HCT116 (cell line): ENCODE measurements at regions not wholly inside any gene's neighbourhood (a gene's known extent, or its start where the extent isn't known, plus 50 kb on each side); places are given as distances from the start of the nearest gene placed in this dataset.
"Not testable (repeated sequence)": the region's sequence is repeated elsewhere in the genome, so short reads cannot be mapped to it uniquely, and the experiment has no call there.

Source experiments
- FOSL1 ChIP-seq: IDR thresholded peaks from 2 replicates; pipeline ENCODE4 v1.6.1; 2012; ENCODE audit warnings: low read depth
- POLR2A ChIP-seq: IDR thresholded peaks from 2 replicates; pipeline ENCODE4 v1.7.0; 2011; ENCODE audit warnings: borderline replicate concordance; ENCODE audit not compliant: insufficient read depth, insufficient read length; ENCODE audit errors: extremely low read depth
- POLR2AphosphoS5 ChIP-seq: IDR thresholded peaks from 2 replicates; pipeline ENCODE4 v1.6.1; 2011; ENCODE audit warnings: mild to moderate bottlenecking, low read depth, low read length, moderate library complexity
- SRF ChIP-seq: IDR thresholded peaks from 2 replicates; pipeline ENCODE4 v1.6.1; 2012; ENCODE audit warnings: low read depth
- TF ChIP-seq, protein P1 (sequence below), 3 experiments: fragments of 200-600 bp in 1 of 3; sonication (generic) in 1 of 3; IDR thresholded peaks in 2 of 3; conservative IDR thresholded peaks in 1 of 3; 2 replicates each; pipeline ENCODE4 v1.5.1; 2012 to 2017; ENCODE audit warnings: low read depth in 2 of 3, low read length in 2 of 3, antibody characterized with exemption in 1 of 3, borderline replicate concordance in 1 of 3, control low read depth in 1 of 3, mild to moderate bottlenecking in 1 of 3, mixed read lengths in 1 of 3, mixed run types in 1 of 3, moderate library complexity in 1 of 3; ENCODE audit not compliant: insufficient read depth in 1 of 3
- TF ChIP-seq, protein P2 (sequence below): IDR thresholded peaks from 2 replicates; pipeline ENCODE4 v1.6.1; 2012; ENCODE audit warnings: low read depth
- TF ChIP-seq, protein P3 (sequence below): IDR thresholded peaks from 2 replicates; pipeline ENCODE4 v1.6.1; 2012
- TF ChIP-seq, protein P4 (sequence below): IDR thresholded peaks from 2 replicates; pipeline ENCODE4 v1.6.1; 2012

DNA sequence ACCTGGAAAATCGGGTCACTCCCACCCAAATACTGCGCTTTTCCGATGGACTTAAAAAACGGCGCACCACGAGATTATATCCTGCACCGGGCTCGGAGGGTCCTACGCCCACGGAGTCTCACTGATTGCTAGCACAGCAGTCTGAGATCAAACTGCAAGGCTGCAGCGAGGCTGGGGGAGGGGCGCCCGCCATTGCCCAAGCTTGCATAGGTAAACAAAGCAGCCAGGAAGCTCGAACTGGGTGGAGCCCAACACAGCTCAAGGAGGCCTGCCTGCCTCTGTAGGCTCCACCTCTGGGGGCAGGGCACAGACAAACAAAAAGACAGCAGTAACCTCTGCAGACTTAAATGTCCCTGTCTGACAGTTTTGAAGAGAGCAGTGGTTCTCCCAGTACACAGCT lies 226.5 kb upstream of the RGMB start:
- not testable (repeated sequence) for TF ChIP-seq POLR2A, FOSL1, POLR2AphosphoS5, SRF
- TF ChIP-seq, protein P1, sequence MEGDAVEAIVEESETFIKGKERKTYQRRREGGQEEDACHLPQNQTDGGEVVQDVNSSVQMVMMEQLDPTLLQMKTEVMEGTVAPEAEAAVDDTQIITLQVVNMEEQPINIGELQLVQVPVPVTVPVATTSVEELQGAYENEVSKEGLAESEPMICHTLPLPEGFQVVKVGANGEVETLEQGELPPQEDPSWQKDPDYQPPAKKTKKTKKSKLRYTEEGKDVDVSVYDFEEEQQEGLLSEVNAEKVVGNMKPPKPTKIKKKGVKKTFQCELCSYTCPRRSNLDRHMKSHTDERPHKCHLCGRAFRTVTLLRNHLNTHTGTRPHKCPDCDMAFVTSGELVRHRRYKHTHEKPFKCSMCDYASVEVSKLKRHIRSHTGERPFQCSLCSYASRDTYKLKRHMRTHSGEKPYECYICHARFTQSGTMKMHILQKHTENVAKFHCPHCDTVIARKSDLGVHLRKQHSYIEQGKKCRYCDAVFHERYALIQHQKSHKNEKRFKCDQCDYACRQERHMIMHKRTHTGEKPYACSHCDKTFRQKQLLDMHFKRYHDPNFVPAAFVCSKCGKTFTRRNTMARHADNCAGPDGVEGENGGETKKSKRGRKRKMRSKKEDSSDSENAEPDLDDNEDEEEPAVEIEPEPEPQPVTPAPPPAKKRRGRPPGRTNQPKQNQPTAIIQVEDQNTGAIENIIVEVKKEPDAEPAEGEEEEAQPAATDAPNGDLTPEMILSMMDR (IDR thresholded peaks at IDR 0.05 in 2 of 3, conservative IDR thresholded peaks at IDR 0.05 in 1 of 3; ENCODE audit: borderline replicate concordance in 1 of 3, insufficient read depth in 1 of 3, low read depth in 2 of 3, low read length in 2 of 3): not testable (repeated sequence)
- TF ChIP-seq, protein P2, sequence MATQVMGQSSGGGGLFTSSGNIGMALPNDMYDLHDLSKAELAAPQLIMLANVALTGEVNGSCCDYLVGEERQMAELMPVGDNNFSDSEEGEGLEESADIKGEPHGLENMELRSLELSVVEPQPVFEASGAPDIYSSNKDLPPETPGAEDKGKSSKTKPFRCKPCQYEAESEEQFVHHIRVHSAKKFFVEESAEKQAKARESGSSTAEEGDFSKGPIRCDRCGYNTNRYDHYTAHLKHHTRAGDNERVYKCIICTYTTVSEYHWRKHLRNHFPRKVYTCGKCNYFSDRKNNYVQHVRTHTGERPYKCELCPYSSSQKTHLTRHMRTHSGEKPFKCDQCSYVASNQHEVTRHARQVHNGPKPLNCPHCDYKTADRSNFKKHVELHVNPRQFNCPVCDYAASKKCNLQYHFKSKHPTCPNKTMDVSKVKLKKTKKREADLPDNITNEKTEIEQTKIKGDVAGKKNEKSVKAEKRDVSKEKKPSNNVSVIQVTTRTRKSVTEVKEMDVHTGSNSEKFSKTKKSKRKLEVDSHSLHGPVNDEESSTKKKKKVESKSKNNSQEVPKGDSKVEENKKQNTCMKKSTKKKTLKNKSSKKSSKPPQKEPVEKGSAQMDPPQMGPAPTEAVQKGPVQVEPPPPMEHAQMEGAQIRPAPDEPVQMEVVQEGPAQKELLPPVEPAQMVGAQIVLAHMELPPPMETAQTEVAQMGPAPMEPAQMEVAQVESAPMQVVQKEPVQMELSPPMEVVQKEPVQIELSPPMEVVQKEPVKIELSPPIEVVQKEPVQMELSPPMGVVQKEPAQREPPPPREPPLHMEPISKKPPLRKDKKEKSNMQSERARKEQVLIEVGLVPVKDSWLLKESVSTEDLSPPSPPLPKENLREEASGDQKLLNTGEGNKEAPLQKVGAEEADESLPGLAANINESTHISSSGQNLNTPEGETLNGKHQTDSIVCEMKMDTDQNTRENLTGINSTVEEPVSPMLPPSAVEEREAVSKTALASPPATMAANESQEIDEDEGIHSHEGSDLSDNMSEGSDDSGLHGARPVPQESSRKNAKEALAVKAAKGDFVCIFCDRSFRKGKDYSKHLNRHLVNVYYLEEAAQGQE: not testable (repeated sequence)
- TF ChIP-seq, protein P3, sequence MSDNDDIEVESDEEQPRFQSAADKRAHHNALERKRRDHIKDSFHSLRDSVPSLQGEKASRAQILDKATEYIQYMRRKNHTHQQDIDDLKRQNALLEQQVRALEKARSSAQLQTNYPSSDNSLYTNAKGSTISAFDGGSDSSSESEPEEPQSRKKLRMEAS: not testable (repeated sequence)
- TF ChIP-seq, protein P4, sequence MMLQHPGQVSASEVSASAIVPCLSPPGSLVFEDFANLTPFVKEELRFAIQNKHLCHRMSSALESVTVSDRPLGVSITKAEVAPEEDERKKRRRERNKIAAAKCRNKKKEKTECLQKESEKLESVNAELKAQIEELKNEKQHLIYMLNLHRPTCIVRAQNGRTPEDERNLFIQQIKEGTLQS: not testable (repeated sequence)
